Esophagus mucosa (tissue), 1 donor: ENCODE measurements at regions not wholly inside any gene's neighbourhood (a gene's known extent, or its start where the extent isn't known, plus 50 kb on each side); places are given as distances from the start of the nearest gene placed in this dataset.

ENCODE experiments used
- ATAC-seq: fragments of 200-7000 bp; cut with Tn5 transposase; one replicate; pipeline ENCODE4 v1.9.1; 2020
- donor health status: DM: yes; HTN: yes; CAD: no.

- ATAC-seq = no peak
Measured at GRCh38 chr2:118697781-118698180, 149.7 kb downstream of the EN1 start.

- no peak for ATAC-seq
Measured at GRCh38 chr2:118696786-118697465, 150.5 kb downstream of the EN1 start.

- ATAC-seq = no peak
Measured at GRCh38 chr2:118693287-118693822, 154.1 kb downstream of the EN1 start.

GRCh38 chr2:118689874-118690273 lies 157.6 kb downstream of the EN1 start:
- no peak for ATAC-seq

- ATAC-seq = no peak
Measured at GRCh38 chr2:118689456-118689855, 158.0 kb downstream of the EN1 start.

- no peak for ATAC-seq
Measured at GRCh38 chr2:118689033-118689432, 158.4 kb downstream of the EN1 start.

GRCh38 chr2:118687698-118688097 lies 159.8 kb downstream of the EN1 start:
- peak; percentile 83 for ATAC-seq

- peak; percentile 85 for ATAC-seq
Measured at GRCh38 chr2:118687192-118687591, 160.3 kb downstream of the EN1 start.

- ATAC-seq = peak; percentile 80
Measured at GRCh38 chr2:118686346-118686745, 161.1 kb downstream of the EN1 start.

- ATAC-seq = peak; percentile 60
Measured at GRCh38 chr2:118683460-118683859, 164.0 kb downstream of the EN1 start.

GRCh38 chr2:118678985-118679384 lies 168.5 kb downstream of the EN1 start:
- no peak for ATAC-seq

- no peak for ATAC-seq
Measured at GRCh38 chr2:118677546-118677945, 169.9 kb downstream of the EN1 start.

GRCh38 chr2:118675531-118675930 lies 171.9 kb downstream of the EN1 start:
- ATAC-seq = no peak

- no peak for ATAC-seq
Measured at GRCh38 chr2:118672571-118673158, 174.8 kb downstream of the EN1 start.

- ATAC-seq = no peak
Measured at GRCh38 chr2:118671701-118672454, 175.6 kb downstream of the EN1 start.

- ATAC-seq = no peak
Measured at GRCh38 chr2:118670838-118671237, 176.6 kb downstream of the EN1 start.

- no peak for ATAC-seq
Measured at GRCh38 chr2:118670276-118670675, 177.2 kb downstream of the EN1 start.

- ATAC-seq = no peak
Measured at GRCh38 chr2:118669654-118670053, 177.8 kb downstream of the EN1 start.

- no peak for ATAC-seq
Measured at GRCh38 chr2:118668431-118669424, 178.7 kb downstream of the EN1 start.

GRCh38 chr2:118667964-118668363 lies 179.5 kb downstream of the EN1 start:
- no peak for ATAC-seq

GRCh38 chr2:118667348-118667747 lies 180.1 kb downstream of the EN1 start:
- no peak for ATAC-seq

GRCh38 chr2:118665784-118666529 lies 181.5 kb downstream of the EN1 start:
- ATAC-seq = no peak
